Tibial nerve (tissue), 4 donors: ENCODE measurements at regions not wholly inside any gene's neighbourhood (a gene's known extent, or its start where the extent isn't known, plus 50 kb on each side); places are given as distances from the start of the nearest gene placed in this dataset.

Experiments used
- DNase-seq, 2 donors: peaks; one replicate each; pipeline ENCODE4 v3.0.0-alpha.2; 2019; ENCODE audit warnings: low spot score in 2 of 2
- H3K27ac ChIP-seq, 4 donors: fragments of 200-600 bp; sonication (generic) in 3 of 4; one replicate each; pipeline ENCODE4 v1.5.1; 2017 to 2019; ENCODE audit warnings: mild to moderate bottlenecking in 1 of 4
- H3K27me3 ChIP-seq, 2 donors: fragments of 200-600 bp; sonication (generic) in 1 of 2; one replicate each; pipeline versions ENCODE4 v1.5.1 to v1.6.0; 2017 to 2019
- H3K36me3 ChIP-seq, 3 donors: fragments of 200-600 bp; sonication (generic); one replicate each; pipeline ENCODE4 v1.5.1; 2018 to 2019
- H3K4me1 ChIP-seq, 4 donors: fragments of 200-600 bp; sonication (generic) in 3 of 4; one replicate each; pipeline ENCODE4 v1.5.1; 2017 to 2019
- H3K4me3 ChIP-seq, 4 donors: fragments of 200-600 bp; sonication (generic) in 3 of 4; one replicate each; pipeline ENCODE4 v1.5.1; 2017 to 2019; ENCODE audit warnings: mild to moderate bottlenecking in 1 of 4, moderate library complexity in 1 of 4
- H3K9me3 ChIP-seq, 4 donors: fragments of 200-600 bp; sonication (generic) in 3 of 4; one replicate each; pipeline ENCODE4 v1.5.1; 2017 to 2019
- CTCF ChIP-seq, 5 experiments: fragments of 200-600 bp in 3 of 5; fragments of 450-650 bp in 2 of 5; sonication (generic) in 3 of 5; IDR thresholded peaks; one replicate each; pipeline ENCODE4 v1.5.1; 2016 to 2019; ENCODE audit warnings: antibody characterized with exemption in 5 of 5, mild to moderate bottlenecking in 3 of 5, moderate library complexity in 2 of 5
- EP300 ChIP-seq, 2 donors: sonication (generic); formaldehyde crosslinking; IDR thresholded peaks; one replicate each; pipeline ENCODE4 v1.6.1; 2017; ENCODE audit warnings: antibody characterized with exemption in 2 of 2, mild to moderate bottlenecking in 1 of 2
- POLR2A ChIP-seq, 2 donors: fragments of 450-650 bp; IDR thresholded peaks; one replicate each; pipeline ENCODE4 v1.6.1; 2017; ENCODE audit warnings: antibody characterized with exemption in 2 of 2, mild to moderate bottlenecking in 2 of 2, moderate library complexity in 2 of 2
- WGBS, 2 donors: methylation state at CpG; one replicate each; pipeline ENCODE4 v1.1.5; 2018; 5-methylcytosine and 5-hydroxymethylcytosine counted together

GRCh38 chr11:11119917-11120316, 233.1 kb downstream of the CSNK2A3 start:
- Histone ChIP-seq H3K27ac (no peak overlapping the region), H3K4me1 (no peaks in the 10 kb centered on the region), H3K4me3 (no peak overlapping the region), H3K27me3 (no peaks in the 10 kb centered on the region), H3K9me3 (no peaks in the 10 kb centered on the region), H3K36me3 (no peaks in the 10 kb centered on the region)
- no peak for TF ChIP-seq EP300 (IDR thresholded peaks at IDR 0.05)
- no peak for TF ChIP-seq CTCF (IDR thresholded peaks at IDR 0.05)
- TF ChIP-seq POLR2A (IDR thresholded peaks at IDR 0.05): no peak
- no peak for DNase-seq
- 95 to 100% methylated on average over 1 of the region's 1 CpG for WGBS, 2 donors

GRCh38 chr11:11117730-11118129, 235.3 kb downstream of the CSNK2A3 start:
- Histone ChIP-seq H3K27ac (no peak overlapping the region), H3K9me3 (peaks cover 0 to 15% (median 4%) of the 10 kb centered on the region in 4 donors), H3K4me3 (no peak overlapping the region), H3K27me3 (no peaks in the 10 kb centered on the region), H3K36me3 (no peaks in the 10 kb centered on the region), H3K4me1 (no peaks in the 10 kb centered on the region)
- no peak for DNase-seq
- WGBS, 2 donors: 83 to 89% methylated on average over 3 of the region's 3 CpGs
- TF ChIP-seq POLR2A (IDR thresholded peaks at IDR 0.05) (no peak), CTCF (IDR thresholded peaks at IDR 0.05) (no peak), EP300 (IDR thresholded peaks at IDR 0.05) (no peak)

- H3K9me3 ChIP-seq: peaks cover 0 to 21% (median 4%) of the 10 kb centered on the region in 4 donors
- no peak overlapping the region for H3K4me3 ChIP-seq
- 88 to 93% methylated on average over 3 of the region's 3 CpGs for WGBS, 2 donors
- TF ChIP-seq EP300 (IDR thresholded peaks at IDR 0.05): no peak
- no peak for TF ChIP-seq CTCF (IDR thresholded peaks at IDR 0.05)
- no peak for TF ChIP-seq POLR2A (IDR thresholded peaks at IDR 0.05)
- no peaks in the 10 kb centered on the region for H3K36me3 ChIP-seq
- no peak overlapping the region for H3K27ac ChIP-seq
- no peaks in the 10 kb centered on the region for H3K27me3 ChIP-seq
- H3K4me1 ChIP-seq: no peaks in the 10 kb centered on the region
- DNase-seq: no peak
Measured at GRCh38 chr11:11115475-11115874, 237.6 kb downstream of the CSNK2A3 start.

- peaks cover 0 to 21% (median 4%) of the 10 kb centered on the region in 4 donors for H3K9me3 ChIP-seq
- no peak for DNase-seq
- no peak overlapping the region for H3K4me3 ChIP-seq
- H3K36me3 ChIP-seq: no peaks in the 10 kb centered on the region
- H3K27me3 ChIP-seq: no peaks in the 10 kb centered on the region
- H3K4me1 ChIP-seq: no peaks in the 10 kb centered on the region
- no peak for TF ChIP-seq EP300 (IDR thresholded peaks at IDR 0.05)
- TF ChIP-seq CTCF (IDR thresholded peaks at IDR 0.05): no peak
- no peak for TF ChIP-seq POLR2A (IDR thresholded peaks at IDR 0.05)
- no peak overlapping the region for H3K27ac ChIP-seq
- WGBS, 2 donors: 80 to 87% methylated on average over 1 of the region's 1 CpG
Measured at GRCh38 chr11:11113626-11114025, 239.4 kb downstream of the CSNK2A3 start.

GRCh38 chr11:11108026-11108425, 245.0 kb downstream of the CSNK2A3 start:
- 86 to 95% methylated on average over 5 of the region's 5 CpGs for WGBS, 2 donors
- no peaks in the 10 kb centered on the region for H3K4me1 ChIP-seq
- H3K9me3 ChIP-seq: peaks cover 0 to 14% (median 2%) of the 10 kb centered on the region in 4 donors
- H3K27ac ChIP-seq: no peak overlapping the region
- H3K4me3 ChIP-seq: no peak overlapping the region
- no peaks in the 10 kb centered on the region for H3K27me3 ChIP-seq
- DNase-seq: no peak
- H3K36me3 ChIP-seq: no peaks in the 10 kb centered on the region
- TF ChIP-seq POLR2A (IDR thresholded peaks at IDR 0.05) (no peak), EP300 (IDR thresholded peaks at IDR 0.05) (no peak), CTCF (IDR thresholded peaks at IDR 0.05) (no peak)
